Mucosa of descending colon (tissue), 3 donors: ENCODE measurements at regions not wholly inside any gene's neighbourhood (a gene's known extent, or its start where the extent isn't known, plus 50 kb on each side); places are given as distances from the start of the nearest gene placed in this dataset.

Experiments
- ATAC-seq: fragments of 200-7000 bp; cut with Tn5 transposase; one replicate; pipeline ENCODE4 v1.9.1; 2020; ENCODE audit warnings: mild to moderate bottlenecking, moderate library complexity
- DNase-seq, 3 donors: peaks; one replicate each; pipeline ENCODE4 v3.0.0-alpha.2; 2020
- H3K36me3 ChIP-seq: fragments of 200-600 bp; one replicate; pipeline ENCODE4 v1.8.0; 2021; ENCODE audit warnings: low read depth, mild to moderate bottlenecking
- H3K4me1 ChIP-seq: fragments of 200-600 bp; one replicate; pipeline ENCODE4 v1.8.0; 2021; ENCODE audit warnings: low read depth, mild to moderate bottlenecking
- H3K4me3 ChIP-seq: fragments of 200-600 bp; one replicate; pipeline ENCODE4 v1.8.0; 2021; ENCODE audit warnings: mild to moderate bottlenecking
- H3K9me3 ChIP-seq: fragments of 200-600 bp; one replicate; pipeline ENCODE4 v1.8.0; 2021; ENCODE audit warnings: mild to moderate bottlenecking
- intact Hi-C, 2 donors: fragments of 100-400 bp; cut with DNase I in 1 of 2; cut with micrococcal nuclease in 1 of 2; formaldehyde crosslinking; loops; one replicate each; pipeline versions ENCODE4 v1.11.0 to v1.11.1; 2022; cut with DNase I, micrococcal nuclease
- TF ChIP-seq, protein P1 (sequence below): fragments of 200-600 bp; IDR thresholded peaks from one replicate; pipeline ENCODE4 v1.8.0; 2022; ENCODE audit warnings: antibody characterized with exemption, mild to moderate bottlenecking
- donor health status: DM: no; HTN: no; CAD: no; lungs with moderate emphysema.
- donor health status: DM: no; HTN: no; CAD: no.
- donor health status: DM: no; HTN: yes; CAD: no.

DNA sequence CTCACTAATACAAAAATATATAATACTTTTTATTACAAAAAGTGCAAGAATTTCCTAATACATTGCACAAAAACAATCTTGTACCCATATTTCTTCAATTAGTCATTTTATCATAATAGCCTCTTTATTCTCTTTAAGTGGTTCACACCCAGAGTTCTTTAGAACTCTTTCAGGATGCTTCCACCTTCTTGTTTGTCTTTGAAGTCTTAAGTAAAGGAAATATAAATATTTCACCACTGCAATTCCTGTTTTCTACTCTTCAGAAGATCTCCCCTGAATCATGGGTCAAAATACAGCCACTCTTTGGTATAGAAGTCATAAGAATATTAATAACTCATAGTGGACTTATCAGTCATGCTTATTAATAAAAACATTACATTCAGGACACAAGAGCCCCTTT is 293.0 kb downstream of the ATPSCKMT start:
- TF ChIP-seq, protein P1, sequence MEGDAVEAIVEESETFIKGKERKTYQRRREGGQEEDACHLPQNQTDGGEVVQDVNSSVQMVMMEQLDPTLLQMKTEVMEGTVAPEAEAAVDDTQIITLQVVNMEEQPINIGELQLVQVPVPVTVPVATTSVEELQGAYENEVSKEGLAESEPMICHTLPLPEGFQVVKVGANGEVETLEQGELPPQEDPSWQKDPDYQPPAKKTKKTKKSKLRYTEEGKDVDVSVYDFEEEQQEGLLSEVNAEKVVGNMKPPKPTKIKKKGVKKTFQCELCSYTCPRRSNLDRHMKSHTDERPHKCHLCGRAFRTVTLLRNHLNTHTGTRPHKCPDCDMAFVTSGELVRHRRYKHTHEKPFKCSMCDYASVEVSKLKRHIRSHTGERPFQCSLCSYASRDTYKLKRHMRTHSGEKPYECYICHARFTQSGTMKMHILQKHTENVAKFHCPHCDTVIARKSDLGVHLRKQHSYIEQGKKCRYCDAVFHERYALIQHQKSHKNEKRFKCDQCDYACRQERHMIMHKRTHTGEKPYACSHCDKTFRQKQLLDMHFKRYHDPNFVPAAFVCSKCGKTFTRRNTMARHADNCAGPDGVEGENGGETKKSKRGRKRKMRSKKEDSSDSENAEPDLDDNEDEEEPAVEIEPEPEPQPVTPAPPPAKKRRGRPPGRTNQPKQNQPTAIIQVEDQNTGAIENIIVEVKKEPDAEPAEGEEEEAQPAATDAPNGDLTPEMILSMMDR, result no peak
- intact Hi-C loops, result no loop called here
- Histone ChIP-seq H3K9me3 (no peaks in the 10 kb centered on the region), H3K4me1 (no peaks in the 10 kb centered on the region), H3K4me3 (no peak overlapping the region), H3K36me3 (no peaks in the 10 kb centered on the region)
- ATAC-seq (no peak), DNase-seq (no peak)

DNA sequence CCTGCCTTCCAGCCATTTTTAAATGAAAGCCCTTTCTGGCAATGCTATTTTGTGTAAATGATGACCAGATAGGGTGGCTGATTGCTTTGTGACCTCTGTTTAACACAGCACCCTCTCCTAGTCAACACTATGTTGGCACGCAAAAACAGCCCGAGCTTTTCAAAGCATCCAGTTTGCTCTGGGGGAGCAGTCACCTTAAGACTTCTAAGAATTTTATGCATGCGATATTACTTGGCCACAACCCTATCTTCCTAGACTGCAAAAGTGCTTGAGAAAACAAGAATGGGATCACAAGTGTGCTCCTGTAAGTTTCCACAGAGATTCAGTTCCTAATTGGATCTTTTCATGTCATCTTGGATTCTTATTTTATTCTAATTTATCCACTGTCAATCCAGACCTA is 294.1 kb downstream of the ATPSCKMT start:
- TF ChIP-seq, protein P1, result no peak
- DNase-seq, result no peak
- Histone ChIP-seq H3K36me3 (no peaks in the 10 kb centered on the region), H3K4me1 (no peaks in the 10 kb centered on the region), H3K4me3 (no peak overlapping the region), H3K9me3 (no peaks in the 10 kb centered on the region)
- intact Hi-C loops, result no loop called here
- ATAC-seq, result no peak

GRCh38 chr5:9954869-9955268 is 294.8 kb downstream of the ATPSCKMT start:
- DNase-seq, result no peak
- Histone ChIP-seq H3K9me3 (no peaks in the 10 kb centered on the region), H3K36me3 (no peaks in the 10 kb centered on the region), H3K4me1 (no peaks in the 10 kb centered on the region), H3K4me3 (no peak overlapping the region)
- TF ChIP-seq, protein P1, result no peak
- intact Hi-C loops, result no loop called here
- ATAC-seq, result no peak

DNA sequence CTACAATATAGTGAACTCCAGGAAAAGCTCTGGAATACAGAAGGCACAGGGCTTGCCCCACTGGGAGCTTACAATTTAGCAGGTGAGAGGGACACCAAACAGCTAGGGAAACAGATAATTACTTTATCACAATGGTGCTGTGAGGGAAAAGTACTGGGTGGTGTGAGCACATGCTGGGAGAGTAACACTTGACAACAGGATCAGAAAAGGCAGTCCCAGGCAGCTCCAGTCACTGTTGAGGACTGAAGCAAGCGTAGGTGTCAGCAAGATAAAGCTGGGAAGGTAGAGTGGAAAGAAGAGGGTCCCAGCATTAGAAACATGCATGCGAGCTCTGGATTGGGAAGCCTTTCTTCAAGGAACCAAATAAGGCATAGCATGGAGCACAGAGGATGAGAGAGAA is 296.0 kb downstream of the ATPSCKMT start:
- H3K9me3 ChIP-seq, result no peaks in the 10 kb centered on the region
- no peak overlapping the region for H3K4me3 ChIP-seq
- DNase-seq (no peak), ATAC-seq (no peak)
- no peaks in the 10 kb centered on the region for H3K4me1 ChIP-seq
- TF ChIP-seq, protein P1, result no peak
- no peaks in the 10 kb centered on the region for H3K36me3 ChIP-seq
- intact Hi-C loops, result no loop called here

GRCh38 chr5:9951865-9952516 is 297.7 kb downstream of the ATPSCKMT start:
- TF ChIP-seq, protein P1, result no peak
- Histone ChIP-seq H3K4me3 (no peak overlapping the region), H3K4me1 (no peaks in the 10 kb centered on the region), H3K9me3 (no peaks in the 10 kb centered on the region), H3K36me3 (no peaks in the 10 kb centered on the region)
- DNase-seq (no peak), ATAC-seq (no peak)
- intact Hi-C loops, result no loop called here

DNA sequence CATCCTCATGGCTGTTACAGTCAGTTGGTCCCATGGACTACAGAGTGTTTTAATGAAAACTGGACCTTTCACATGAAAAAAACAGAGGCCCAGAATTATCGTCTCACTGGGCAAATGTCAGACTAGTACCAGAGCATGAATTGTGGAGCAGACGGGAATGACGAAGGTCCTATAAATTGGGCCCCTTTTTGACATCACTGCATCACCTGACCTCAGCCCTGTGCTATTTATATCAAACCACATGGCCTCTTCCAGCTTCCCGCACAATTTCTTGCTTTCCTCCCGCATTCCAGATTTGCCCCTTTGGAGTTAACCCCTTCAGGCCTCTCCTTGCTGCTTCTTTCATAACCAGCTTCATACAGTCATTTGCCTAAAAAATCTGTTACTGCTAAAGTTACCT is 301.7 kb downstream of the ATPSCKMT start:
- DNase-seq, result no peak
- no peak for ATAC-seq
- intact Hi-C loops, result no loop called here

More for the DNA sequence above, 301.7 kb downstream of the ATPSCKMT start:
- no peaks in the 10 kb centered on the region for H3K4me1 ChIP-seq
- H3K9me3 ChIP-seq, result no peaks in the 10 kb centered on the region
- H3K4me3 ChIP-seq, result no peak overlapping the region
- TF ChIP-seq, protein P1, result no peak
- H3K36me3 ChIP-seq, result no peaks in the 10 kb centered on the region
